GM12865 (cell line): ENCODE measurements at regions not wholly inside any gene's neighbourhood (a gene's known extent, or its start where the extent isn't known, plus 50 kb on each side); places are given as distances from the start of the nearest gene placed in this dataset.

Source experiments
- DNase-seq: peaks from one replicate; pipeline ENCODE4 v3.0.0; 2010; ENCODE audit warnings: low read depth
- H3K4me3 ChIP-seq: 2 replicates; pipeline ENCODE4 v1.5.1; 2011; ENCODE audit warnings: mild to moderate bottlenecking, low read depth, low read length, control low read depth
- TF ChIP-seq, protein P1 (sequence below): IDR thresholded peaks from 2 replicates; pipeline ENCODE4 v1.5.1; 2011; ENCODE audit warnings: low read length, control low read depth, low read depth, inconsistent platforms; ENCODE audit not compliant: insufficient read depth; ENCODE audit errors: missing control alignments

DNA sequence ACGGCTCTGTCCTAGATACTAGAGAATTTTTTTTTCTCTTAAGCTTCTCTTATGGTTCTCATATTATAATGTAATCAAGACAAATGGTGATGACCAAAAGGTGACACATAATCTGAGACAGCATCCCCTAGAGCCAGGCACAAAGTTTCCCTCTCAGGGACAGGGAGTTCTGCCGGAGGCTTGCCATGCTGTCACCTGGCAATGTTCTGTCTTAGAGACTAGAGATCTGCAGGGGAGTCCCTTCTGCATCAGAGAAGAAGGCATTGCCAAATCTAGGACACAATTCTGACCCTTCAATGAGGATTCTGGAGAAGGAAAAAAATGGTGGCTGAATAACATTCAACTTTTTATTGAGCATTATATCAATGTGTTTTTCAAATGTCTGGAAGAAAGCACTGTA, 261.2 kb upstream of the TRPC7 start:
- no peak overlapping the region for H3K4me3 ChIP-seq
- no peak for DNase-seq
- TF ChIP-seq, protein P1, sequence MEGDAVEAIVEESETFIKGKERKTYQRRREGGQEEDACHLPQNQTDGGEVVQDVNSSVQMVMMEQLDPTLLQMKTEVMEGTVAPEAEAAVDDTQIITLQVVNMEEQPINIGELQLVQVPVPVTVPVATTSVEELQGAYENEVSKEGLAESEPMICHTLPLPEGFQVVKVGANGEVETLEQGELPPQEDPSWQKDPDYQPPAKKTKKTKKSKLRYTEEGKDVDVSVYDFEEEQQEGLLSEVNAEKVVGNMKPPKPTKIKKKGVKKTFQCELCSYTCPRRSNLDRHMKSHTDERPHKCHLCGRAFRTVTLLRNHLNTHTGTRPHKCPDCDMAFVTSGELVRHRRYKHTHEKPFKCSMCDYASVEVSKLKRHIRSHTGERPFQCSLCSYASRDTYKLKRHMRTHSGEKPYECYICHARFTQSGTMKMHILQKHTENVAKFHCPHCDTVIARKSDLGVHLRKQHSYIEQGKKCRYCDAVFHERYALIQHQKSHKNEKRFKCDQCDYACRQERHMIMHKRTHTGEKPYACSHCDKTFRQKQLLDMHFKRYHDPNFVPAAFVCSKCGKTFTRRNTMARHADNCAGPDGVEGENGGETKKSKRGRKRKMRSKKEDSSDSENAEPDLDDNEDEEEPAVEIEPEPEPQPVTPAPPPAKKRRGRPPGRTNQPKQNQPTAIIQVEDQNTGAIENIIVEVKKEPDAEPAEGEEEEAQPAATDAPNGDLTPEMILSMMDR = no peak

- DNase-seq = no peak
- TF ChIP-seq, protein P1 = no peak
- H3K4me3 ChIP-seq = no peak overlapping the region
Observed at GRCh38 chr5:136622747-136623146, 257.4 kb upstream of the TRPC7 start.

GRCh38 chr5:136621743-136622142, 256.4 kb upstream of the TRPC7 start:
- TF ChIP-seq, protein P1 = no peak
- no peak for DNase-seq
- no peak overlapping the region for H3K4me3 ChIP-seq

GRCh38 chr5:136620621-136621020, 255.3 kb upstream of the TRPC7 start:
- no peak for DNase-seq
- TF ChIP-seq, protein P1 = no peak
- no peak overlapping the region for H3K4me3 ChIP-seq

GRCh38 chr5:136620016-136620419, 254.7 kb upstream of the TRPC7 start:
- TF ChIP-seq, protein P1 = no peak
- no peak overlapping the region for H3K4me3 ChIP-seq
- no peak for DNase-seq

DNA sequence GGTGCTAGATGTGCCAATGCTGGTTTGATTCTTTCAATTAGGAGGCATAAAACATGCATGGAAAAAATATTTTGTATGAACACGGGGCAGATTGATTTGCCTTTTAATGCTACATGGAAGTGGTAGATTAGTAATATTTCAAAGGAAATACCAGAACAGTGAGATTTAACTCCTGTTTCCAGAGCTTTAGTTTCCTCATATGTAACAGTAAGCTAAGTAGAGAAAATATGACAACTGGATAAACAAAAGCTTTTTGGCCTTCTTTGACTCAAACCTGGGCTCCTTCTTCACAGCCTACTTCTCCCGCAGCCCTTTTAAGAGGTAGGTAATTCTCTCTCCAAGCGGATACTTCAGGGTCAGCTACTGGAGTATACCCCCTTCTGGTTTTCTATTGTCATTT, 254.2 kb upstream of the TRPC7 start:
- TF ChIP-seq, protein P1 = no peak
- no peak for DNase-seq
- H3K4me3 ChIP-seq = no peak overlapping the region
